Tibial nerve (tissue), 4 donors: ENCODE measurements at regions not wholly inside any gene's neighbourhood (a gene's known extent, or its start where the extent isn't known, plus 50 kb on each side); places are given as distances from the start of the nearest gene placed in this dataset.

ENCODE experiments used
- DNase-seq, 2 donors: peaks; one replicate each; pipeline ENCODE4 v3.0.0-alpha.2; 2019; ENCODE audit warnings: low spot score in 2 of 2
- H3K27ac ChIP-seq, 4 donors: fragments of 200-600 bp; sonication (generic) in 3 of 4; one replicate each; pipeline ENCODE4 v1.5.1; 2017 to 2019; ENCODE audit warnings: mild to moderate bottlenecking in 1 of 4
- H3K27me3 ChIP-seq, 2 donors: fragments of 200-600 bp; sonication (generic) in 1 of 2; one replicate each; pipeline versions ENCODE4 v1.5.1 to v1.6.0; 2017 to 2019
- H3K36me3 ChIP-seq, 3 donors: fragments of 200-600 bp; sonication (generic); one replicate each; pipeline ENCODE4 v1.5.1; 2018 to 2019
- H3K4me1 ChIP-seq, 4 donors: fragments of 200-600 bp; sonication (generic) in 3 of 4; one replicate each; pipeline ENCODE4 v1.5.1; 2017 to 2019
- H3K4me3 ChIP-seq, 4 donors: fragments of 200-600 bp; sonication (generic) in 3 of 4; one replicate each; pipeline ENCODE4 v1.5.1; 2017 to 2019; ENCODE audit warnings: mild to moderate bottlenecking in 1 of 4, moderate library complexity in 1 of 4
- H3K9me3 ChIP-seq, 4 donors: fragments of 200-600 bp; sonication (generic) in 3 of 4; one replicate each; pipeline ENCODE4 v1.5.1; 2017 to 2019
- EP300 ChIP-seq, 2 donors: sonication (generic); formaldehyde crosslinking; IDR thresholded peaks; one replicate each; pipeline ENCODE4 v1.6.1; 2017; ENCODE audit warnings: antibody characterized with exemption in 2 of 2, mild to moderate bottlenecking in 1 of 2
- POLR2A ChIP-seq, 2 donors: fragments of 450-650 bp; IDR thresholded peaks; one replicate each; pipeline ENCODE4 v1.6.1; 2017; ENCODE audit warnings: antibody characterized with exemption in 2 of 2, mild to moderate bottlenecking in 2 of 2, moderate library complexity in 2 of 2
- WGBS, 2 donors: methylation state at CpG; one replicate each; pipeline ENCODE4 v1.1.5; 2018; 5-methylcytosine and 5-hydroxymethylcytosine counted together
- TF ChIP-seq, protein P1 (sequence below), 5 experiments: fragments of 200-600 bp in 3 of 5; fragments of 450-650 bp in 2 of 5; sonication (generic) in 3 of 5; IDR thresholded peaks; one replicate each; pipeline ENCODE4 v1.5.1; 2016 to 2019; ENCODE audit warnings: antibody characterized with exemption in 5 of 5, mild to moderate bottlenecking in 3 of 5, moderate library complexity in 2 of 5

DNA sequence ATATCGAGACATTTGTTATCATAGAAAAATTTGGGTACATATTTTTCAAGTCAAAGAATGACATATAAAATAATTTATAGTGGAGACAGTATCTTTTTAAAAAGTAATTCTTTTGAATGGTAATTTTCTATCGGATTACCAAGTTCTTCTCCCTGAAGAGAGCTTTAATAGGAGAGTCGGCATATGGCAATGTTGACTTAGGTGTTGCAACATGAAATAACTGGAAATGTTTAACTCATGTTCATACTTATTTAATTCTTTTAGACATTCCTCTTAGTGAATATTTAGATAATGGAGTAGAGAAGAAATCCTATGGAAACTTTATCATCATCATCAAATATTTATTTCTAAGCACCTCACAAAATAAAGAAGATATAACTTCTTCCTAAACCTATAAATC lies 118.2 kb upstream of the CTNND2 start:
- 82% methylated on average over 3 of the region's 3 CpGs for WGBS, 2 donors
- TF ChIP-seq, protein P1, sequence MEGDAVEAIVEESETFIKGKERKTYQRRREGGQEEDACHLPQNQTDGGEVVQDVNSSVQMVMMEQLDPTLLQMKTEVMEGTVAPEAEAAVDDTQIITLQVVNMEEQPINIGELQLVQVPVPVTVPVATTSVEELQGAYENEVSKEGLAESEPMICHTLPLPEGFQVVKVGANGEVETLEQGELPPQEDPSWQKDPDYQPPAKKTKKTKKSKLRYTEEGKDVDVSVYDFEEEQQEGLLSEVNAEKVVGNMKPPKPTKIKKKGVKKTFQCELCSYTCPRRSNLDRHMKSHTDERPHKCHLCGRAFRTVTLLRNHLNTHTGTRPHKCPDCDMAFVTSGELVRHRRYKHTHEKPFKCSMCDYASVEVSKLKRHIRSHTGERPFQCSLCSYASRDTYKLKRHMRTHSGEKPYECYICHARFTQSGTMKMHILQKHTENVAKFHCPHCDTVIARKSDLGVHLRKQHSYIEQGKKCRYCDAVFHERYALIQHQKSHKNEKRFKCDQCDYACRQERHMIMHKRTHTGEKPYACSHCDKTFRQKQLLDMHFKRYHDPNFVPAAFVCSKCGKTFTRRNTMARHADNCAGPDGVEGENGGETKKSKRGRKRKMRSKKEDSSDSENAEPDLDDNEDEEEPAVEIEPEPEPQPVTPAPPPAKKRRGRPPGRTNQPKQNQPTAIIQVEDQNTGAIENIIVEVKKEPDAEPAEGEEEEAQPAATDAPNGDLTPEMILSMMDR (IDR thresholded peaks at IDR 0.05): no peak
- no peak for TF ChIP-seq POLR2A (IDR thresholded peaks at IDR 0.05)
- no peak for TF ChIP-seq EP300 (IDR thresholded peaks at IDR 0.05)
- H3K27ac ChIP-seq: no peak overlapping the region

DNA sequence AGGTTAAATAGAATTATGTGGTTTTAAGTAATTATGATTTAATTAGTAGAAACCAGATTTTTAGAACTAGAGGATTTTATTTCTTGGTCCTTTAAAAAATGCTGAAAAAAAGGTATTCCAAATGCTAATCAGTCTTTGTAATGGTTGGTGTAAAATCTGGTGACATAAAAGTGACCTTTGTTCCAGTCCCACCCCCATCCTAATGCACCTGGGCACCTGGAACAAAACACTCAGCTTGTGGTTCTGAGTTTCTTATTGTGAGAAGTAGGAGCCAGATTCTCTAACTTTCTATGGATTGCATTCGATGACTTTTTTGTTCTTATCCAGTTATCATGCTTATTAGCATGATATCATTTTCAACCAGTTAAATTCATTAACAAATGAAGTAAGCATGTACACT lies 115.1 kb upstream of the CTNND2 start:
- H3K4me1 ChIP-seq: no peaks in the 10 kb centered on the region
- no peaks in the 10 kb centered on the region for H3K36me3 ChIP-seq
- H3K4me3 ChIP-seq: no peak overlapping the region
- H3K27ac ChIP-seq: no peak overlapping the region
- peaks cover 0 to 6% (median 0%) of the 10 kb centered on the region in 4 donors for H3K9me3 ChIP-seq
- DNase-seq: no peak
- WGBS, 2 donors: 90 to 93% methylated on average over 1 of the region's 1 CpG
- TF ChIP-seq EP300 (IDR thresholded peaks at IDR 0.05) (no peak), POLR2A (IDR thresholded peaks at IDR 0.05) (no peak)
- TF ChIP-seq, protein P1 (IDR thresholded peaks at IDR 0.05): no peak
- H3K27me3 ChIP-seq: no peaks in the 10 kb centered on the region

More for the DNA sequence above, 118.2 kb upstream of the CTNND2 start:
- Histone ChIP-seq H3K9me3 (peaks cover 0 to 2% (median 0%) of the 10 kb centered on the region in 4 donors), H3K4me3 (no peak overlapping the region), H3K27me3 (no peaks in the 10 kb centered on the region), H3K4me1 (no peaks in the 10 kb centered on the region), H3K36me3 (no peaks in the 10 kb centered on the region)
- no peak for DNase-seq

DNA sequence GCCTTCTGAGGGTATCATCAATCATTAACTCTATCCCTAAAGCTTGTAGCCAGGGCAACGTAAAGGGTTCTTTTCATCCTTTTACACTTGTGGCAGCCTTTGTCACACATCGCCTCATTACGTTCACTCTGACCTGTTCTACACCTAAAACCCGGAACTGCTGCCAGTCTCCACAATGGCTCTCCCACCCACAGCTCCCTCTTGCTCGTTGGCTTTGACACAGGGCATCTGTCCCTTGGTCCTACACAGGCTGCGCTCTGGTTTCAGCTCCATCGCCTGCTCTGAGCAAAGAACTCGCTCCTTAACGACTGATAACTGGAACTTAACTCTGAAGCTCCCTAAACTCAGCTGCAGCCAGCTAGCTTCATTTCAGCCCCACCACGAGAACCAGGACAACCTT lies 112.8 kb upstream of the CTNND2 start:
- no peak for DNase-seq
- Histone ChIP-seq H3K4me1 (no peaks in the 10 kb centered on the region), H3K27me3 (no peaks in the 10 kb centered on the region), H3K36me3 (no peaks in the 10 kb centered on the region), H3K9me3 (peaks cover 0 to 6% (median 0%) of the 10 kb centered on the region in 4 donors), H3K4me3 (no peak overlapping the region), H3K27ac (no peak overlapping the region)
- whole genome bisulfite sequencing, 2 donors: 67 to 73% methylated on average over 10 of the region's 10 CpGs
- TF ChIP-seq, protein P1 (IDR thresholded peaks at IDR 0.05): no peak
- TF ChIP-seq EP300 (IDR thresholded peaks at IDR 0.05) (no peak), POLR2A (IDR thresholded peaks at IDR 0.05) (no peak)

DNA sequence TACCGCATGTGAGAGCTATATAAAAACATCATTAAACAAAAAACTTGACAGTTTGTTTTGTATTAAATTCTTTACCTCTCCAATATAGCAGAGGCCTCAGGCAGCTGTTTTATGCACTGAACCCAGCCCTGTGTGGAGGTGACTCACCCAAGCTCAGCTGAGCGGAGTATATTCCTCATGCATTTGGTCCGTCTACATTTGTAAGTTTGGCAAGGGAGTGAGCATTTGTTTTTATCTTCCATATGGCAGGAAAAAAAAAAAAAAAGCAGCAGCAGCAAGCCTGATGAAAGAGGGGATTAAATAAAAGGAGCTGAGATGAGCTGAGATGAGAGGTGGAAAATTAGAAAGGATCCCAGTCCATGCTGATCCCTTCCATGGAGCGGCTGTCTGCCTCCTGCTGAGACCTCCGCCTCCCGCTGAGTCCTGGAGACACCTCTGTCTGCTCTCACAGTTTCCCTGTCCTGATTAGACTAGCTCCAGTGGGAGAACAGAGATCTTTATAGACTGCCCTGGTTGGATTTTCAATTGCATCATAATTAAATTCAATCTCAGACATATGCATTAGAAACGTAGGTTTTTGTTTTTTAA lies 112.0 kb upstream of the CTNND2 start:
- WGBS, 2 donors: 68 to 76% methylated on average over 7 of the region's 7 CpGs
- H3K27me3 ChIP-seq: no peaks in the 10 kb centered on the region
- H3K27ac ChIP-seq: no peak overlapping the region
- TF ChIP-seq EP300 (IDR thresholded peaks at IDR 0.05): no peak
- TF ChIP-seq POLR2A (IDR thresholded peaks at IDR 0.05): no peak
- TF ChIP-seq, protein P1 (IDR thresholded peaks at IDR 0.05): no peak
- no peaks in the 10 kb centered on the region for H3K36me3 ChIP-seq
- no peak overlapping the region for H3K4me3 ChIP-seq
- no peaks in the 10 kb centered on the region for H3K4me1 ChIP-seq
- no peak for DNase-seq
- H3K9me3 ChIP-seq: peaks cover 0 to 6% (median 0%) of the 10 kb centered on the region in 4 donors

DNA sequence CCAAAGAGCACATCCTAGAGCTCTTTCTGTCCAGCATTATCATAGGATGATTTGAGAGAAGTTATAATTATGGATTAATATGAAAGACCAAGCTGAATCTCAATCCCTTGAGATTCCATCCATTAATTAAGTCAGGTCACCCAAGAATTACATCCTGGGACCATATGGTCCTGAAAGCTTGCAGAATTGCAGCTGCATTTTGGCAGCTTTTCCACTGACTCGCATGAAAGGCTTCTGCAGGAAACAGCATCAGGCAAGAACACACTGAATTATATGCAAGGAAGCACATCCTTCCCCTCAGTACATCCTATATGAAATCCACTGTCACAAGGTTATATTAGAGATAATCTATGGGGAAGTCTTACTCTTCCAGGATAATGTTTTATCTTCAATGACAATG lies 109.1 kb upstream of the CTNND2 start:
- Histone ChIP-seq H3K4me3 (no peak overlapping the region), H3K9me3 (peaks cover 0 to 8% (median 0%) of the 10 kb centered on the region in 4 donors), H3K27ac (no peak overlapping the region), H3K36me3 (no peaks in the 10 kb centered on the region), H3K27me3 (no peaks in the 10 kb centered on the region), H3K4me1 (no peaks in the 10 kb centered on the region)
- DNase-seq: no peak
- TF ChIP-seq, protein P1 (IDR thresholded peaks at IDR 0.05): no peak
- TF ChIP-seq EP300 (IDR thresholded peaks at IDR 0.05) (no peak), POLR2A (IDR thresholded peaks at IDR 0.05) (no peak)
- WGBS, 2 donors: 55 to 63% methylated on average over 1 of the region's 1 CpG
